GM13977 (cell line): ENCODE measurements at regions not wholly inside any gene's neighbourhood (a gene's known extent, or its start where the extent isn't known, plus 50 kb on each side); places are given as distances from the start of the nearest gene placed in this dataset.

Experiments used
- DNase-seq: peaks from one replicate; pipeline ENCODE4 v3.0.0; 2012; ENCODE audit warnings: low spot score
- CTCF ChIP-seq: IDR thresholded peaks from 2 replicates; pipeline ENCODE4 v1.5.1; 2012; ENCODE audit warnings: mild to moderate bottlenecking, control low read depth; ENCODE audit not compliant: insufficient read depth; ENCODE audit errors: extremely low read depth, missing control alignments
- in situ Hi-C: fragments of 300-500 bp; cut with MboI; formaldehyde crosslinking; loops from one replicate; pipeline ENCODE4 v1.12.0; 2022; ENCODE audit warnings: low sequenced_read_pairs, low pct_unique_long_range_greater_than_20kb, mixed read lengths, inconsistent platforms; ENCODE audit not compliant: unreplicated experiment

- no peak for DNase-seq
- in situ Hi-C loops = no loop called here
- no peak for TF ChIP-seq CTCF
Measured at GRCh38 chr15:61687651-61688050, 372.6 kb downstream of the VPS13C start.

DNA sequence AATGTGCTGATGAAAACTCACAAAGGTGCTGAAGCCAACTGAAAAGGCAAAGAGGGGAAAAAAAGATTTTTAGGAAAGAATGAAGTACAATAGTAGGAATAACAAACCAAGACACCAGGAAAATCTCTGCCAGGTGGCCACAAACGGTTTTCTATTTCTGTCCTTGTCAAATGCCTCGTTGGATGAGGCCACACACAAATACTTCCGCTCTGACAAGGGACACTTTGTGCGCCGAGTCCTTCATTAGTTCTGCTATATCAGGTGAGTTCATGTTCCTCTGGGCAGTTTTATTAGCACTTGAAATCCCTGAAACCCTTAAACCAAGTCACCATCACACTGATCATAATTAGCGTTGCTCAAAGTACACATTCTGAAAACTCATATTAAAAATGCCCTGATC lies 373.1 kb downstream of the VPS13C start:
- no peak for DNase-seq

DNA sequence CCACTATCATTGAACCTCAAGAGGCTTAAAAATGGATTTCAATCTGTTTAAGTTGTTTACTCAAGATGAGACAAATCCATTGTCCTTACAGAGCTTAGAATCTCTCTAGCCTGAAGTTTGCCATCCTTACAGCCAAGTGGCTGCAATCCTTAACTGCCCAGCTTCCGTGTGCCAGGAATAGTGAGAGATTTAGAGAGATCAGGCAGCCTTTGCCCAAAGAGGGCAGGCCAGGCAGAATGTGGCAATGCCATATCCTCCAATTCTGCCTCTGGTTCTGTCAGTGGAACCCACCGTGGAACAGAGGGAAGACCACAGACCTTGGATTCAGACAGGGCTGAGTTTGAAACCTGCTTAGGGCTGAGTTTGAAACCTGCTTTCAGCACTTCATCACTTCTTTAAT lies 374.3 kb downstream of the VPS13C start:
- DNase-seq = no peak
- in situ Hi-C loops = no loop called here
- no peak for TF ChIP-seq CTCF

More for the DNA sequence above, 373.1 kb downstream of the VPS13C start:
- TF ChIP-seq CTCF = no peak
- in situ Hi-C loops = no loop called here

- in situ Hi-C loops = no loop called here
- no peak for DNase-seq
- no peak for TF ChIP-seq CTCF
Measured at GRCh38 chr15:61685534-61685933, 374.7 kb downstream of the VPS13C start.

- in situ Hi-C loops = no loop called here
- DNase-seq = no peak
- TF ChIP-seq CTCF = no peak
Measured at GRCh38 chr15:61684749-61685467, 375.3 kb downstream of the VPS13C start.

GRCh38 chr15:61682891-61683735 lies 377.1 kb downstream of the VPS13C start:
- in situ Hi-C loops = no loop called here
- DNase-seq = no peak
- no peak for TF ChIP-seq CTCF
